ENCODE measurements at regions not wholly inside any gene's neighbourhood (a gene's known extent, or its start where the extent isn't known, plus 50 kb on each side); places are given as distances from the start of the nearest gene placed in this dataset.

DNA sequence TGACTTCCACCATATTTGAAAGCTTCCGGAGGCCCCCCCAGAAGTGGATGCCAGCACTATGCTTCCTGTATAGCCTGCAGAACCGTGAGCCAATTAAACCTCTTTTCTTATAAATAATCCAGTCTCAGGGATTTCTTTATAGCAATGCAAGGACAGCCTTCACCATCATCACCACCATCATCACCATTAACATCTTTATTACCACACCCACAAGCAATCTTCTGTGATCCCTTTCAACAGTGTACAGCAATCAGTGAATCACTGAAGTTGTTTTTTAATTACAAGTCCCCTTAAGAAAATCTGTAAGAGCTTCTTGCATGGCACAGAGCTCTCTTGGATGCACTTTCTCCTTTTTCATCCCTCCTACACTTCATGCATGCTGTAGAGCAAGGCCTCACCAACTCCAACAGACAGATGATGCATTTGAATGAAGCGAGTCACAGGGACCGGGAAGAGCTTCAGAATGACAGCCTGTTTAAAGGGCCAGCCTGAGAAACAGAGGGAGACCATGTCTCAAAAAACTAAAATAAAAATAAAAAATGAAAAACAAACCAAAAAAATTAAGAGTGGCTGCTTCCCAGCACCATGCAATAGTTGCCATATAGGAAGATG lies 83.6 kb upstream of the VASH1 start:
- H3K4me1 ChIP-seq = no peaks in the 10 kb centered on the region
- no peak overlapping the region for H3K27ac ChIP-seq
- intact Hi-C loops (cut with DNase I) = no loop called here
- no peaks in the 10 kb centered on the region for H3K27me3 ChIP-seq
- ATAC-seq (no peak), DNase-seq (no peak)
- H3K9me3 ChIP-seq = peaks cover 11% of the 10 kb centered on the region
- H3K4me3 ChIP-seq = no peak overlapping the region
- H3K36me3 ChIP-seq = no peaks in the 10 kb centered on the region
- TF ChIP-seq, protein P1, sequence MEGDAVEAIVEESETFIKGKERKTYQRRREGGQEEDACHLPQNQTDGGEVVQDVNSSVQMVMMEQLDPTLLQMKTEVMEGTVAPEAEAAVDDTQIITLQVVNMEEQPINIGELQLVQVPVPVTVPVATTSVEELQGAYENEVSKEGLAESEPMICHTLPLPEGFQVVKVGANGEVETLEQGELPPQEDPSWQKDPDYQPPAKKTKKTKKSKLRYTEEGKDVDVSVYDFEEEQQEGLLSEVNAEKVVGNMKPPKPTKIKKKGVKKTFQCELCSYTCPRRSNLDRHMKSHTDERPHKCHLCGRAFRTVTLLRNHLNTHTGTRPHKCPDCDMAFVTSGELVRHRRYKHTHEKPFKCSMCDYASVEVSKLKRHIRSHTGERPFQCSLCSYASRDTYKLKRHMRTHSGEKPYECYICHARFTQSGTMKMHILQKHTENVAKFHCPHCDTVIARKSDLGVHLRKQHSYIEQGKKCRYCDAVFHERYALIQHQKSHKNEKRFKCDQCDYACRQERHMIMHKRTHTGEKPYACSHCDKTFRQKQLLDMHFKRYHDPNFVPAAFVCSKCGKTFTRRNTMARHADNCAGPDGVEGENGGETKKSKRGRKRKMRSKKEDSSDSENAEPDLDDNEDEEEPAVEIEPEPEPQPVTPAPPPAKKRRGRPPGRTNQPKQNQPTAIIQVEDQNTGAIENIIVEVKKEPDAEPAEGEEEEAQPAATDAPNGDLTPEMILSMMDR (IDR thresholded peaks at IDR 0.05) = no peak

DNA sequence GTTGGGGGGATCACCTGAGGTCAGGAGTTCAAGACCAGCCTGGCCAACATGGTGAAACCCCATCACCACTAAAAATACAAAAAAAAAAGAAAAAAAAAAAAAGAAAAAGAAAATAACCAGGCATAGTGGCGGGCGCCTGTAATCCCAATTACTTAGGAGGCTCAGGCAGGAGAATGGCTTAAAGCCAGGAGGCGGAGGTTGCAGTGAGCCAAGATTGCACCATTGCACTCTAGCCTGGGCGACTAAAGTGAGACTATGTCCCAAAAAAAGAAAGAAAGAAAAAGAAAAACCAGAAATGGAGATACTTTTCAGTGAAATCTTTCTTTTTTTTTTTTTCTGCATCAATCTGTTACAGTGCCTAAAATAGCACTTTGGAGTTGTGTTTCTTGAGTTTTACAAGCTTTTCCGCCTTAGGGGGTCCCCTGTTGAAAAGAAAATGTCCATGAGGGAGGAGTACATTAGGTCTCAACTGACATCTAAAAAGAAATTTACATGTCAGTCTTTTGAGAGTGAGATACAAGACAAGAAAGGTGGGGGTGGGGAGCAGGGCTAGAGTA lies 82.9 kb upstream of the VASH1 start:
- ATAC-seq (no peak), DNase-seq (no peak)
- intact Hi-C loops (cut with DNase I) = no loop called here
- no peaks in the 10 kb centered on the region for H3K27me3 ChIP-seq
- TF ChIP-seq, protein P1 (IDR thresholded peaks at IDR 0.05) = no peak
- H3K36me3 ChIP-seq = no peaks in the 10 kb centered on the region
- peaks cover 13% of the 10 kb centered on the region for H3K9me3 ChIP-seq
- no peaks in the 10 kb centered on the region for H3K4me1 ChIP-seq
- H3K27ac ChIP-seq = no peak overlapping the region
- no peak overlapping the region for H3K4me3 ChIP-seq

DNA sequence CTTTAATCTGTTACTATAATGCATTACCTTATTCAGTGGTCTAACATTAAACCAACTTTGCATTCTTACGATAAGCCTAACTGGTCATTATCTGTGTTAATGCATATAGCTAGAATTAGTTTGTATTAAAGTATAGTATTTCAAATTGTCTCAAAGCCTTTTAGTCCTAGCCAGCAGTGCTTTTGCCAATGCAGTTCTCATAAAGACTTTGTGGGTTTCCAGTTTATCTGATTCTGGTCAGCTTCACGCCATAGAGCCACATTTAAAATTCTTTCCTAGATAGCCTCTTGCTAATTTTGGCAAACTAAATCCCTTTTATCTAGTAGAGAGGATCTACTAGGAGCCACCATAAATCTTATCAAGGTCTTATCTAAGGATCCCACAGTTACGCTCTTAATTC lies 78.9 kb upstream of the VASH1 start:
- H3K27me3 ChIP-seq = no peaks in the 10 kb centered on the region
- peaks cover 13% of the 10 kb centered on the region for H3K9me3 ChIP-seq
- TF ChIP-seq, protein P1 (IDR thresholded peaks at IDR 0.05) = no peak
- no peaks in the 10 kb centered on the region for H3K4me1 ChIP-seq
- intact Hi-C loops (cut with DNase I) = no loop called here
- DNase-seq (no peak), ATAC-seq (no peak)
- H3K27ac ChIP-seq = no peak overlapping the region
- no peak overlapping the region for H3K4me3 ChIP-seq
- H3K36me3 ChIP-seq = no peaks in the 10 kb centered on the region

DNA sequence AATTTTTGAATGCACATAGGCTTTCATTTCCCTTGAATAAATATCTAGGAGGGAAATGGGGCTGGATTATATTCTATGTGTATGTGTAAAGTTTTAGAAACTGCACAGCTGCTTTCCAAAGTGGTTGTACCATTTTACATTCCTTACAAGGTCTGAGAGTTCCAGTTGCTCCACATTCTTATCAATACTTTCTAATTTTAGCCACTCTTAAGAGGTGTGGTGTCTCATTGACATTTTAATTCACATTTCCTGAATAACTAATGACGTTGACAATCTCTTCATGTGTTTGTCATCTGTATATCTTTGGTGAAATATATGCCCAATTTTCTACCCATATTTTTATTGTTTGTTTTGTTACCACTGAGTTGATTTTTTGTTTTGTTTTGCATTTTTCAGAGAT lies 74.6 kb upstream of the VASH1 start:
- TF ChIP-seq, protein P1 (IDR thresholded peaks at IDR 0.05) = no peak

DNA sequence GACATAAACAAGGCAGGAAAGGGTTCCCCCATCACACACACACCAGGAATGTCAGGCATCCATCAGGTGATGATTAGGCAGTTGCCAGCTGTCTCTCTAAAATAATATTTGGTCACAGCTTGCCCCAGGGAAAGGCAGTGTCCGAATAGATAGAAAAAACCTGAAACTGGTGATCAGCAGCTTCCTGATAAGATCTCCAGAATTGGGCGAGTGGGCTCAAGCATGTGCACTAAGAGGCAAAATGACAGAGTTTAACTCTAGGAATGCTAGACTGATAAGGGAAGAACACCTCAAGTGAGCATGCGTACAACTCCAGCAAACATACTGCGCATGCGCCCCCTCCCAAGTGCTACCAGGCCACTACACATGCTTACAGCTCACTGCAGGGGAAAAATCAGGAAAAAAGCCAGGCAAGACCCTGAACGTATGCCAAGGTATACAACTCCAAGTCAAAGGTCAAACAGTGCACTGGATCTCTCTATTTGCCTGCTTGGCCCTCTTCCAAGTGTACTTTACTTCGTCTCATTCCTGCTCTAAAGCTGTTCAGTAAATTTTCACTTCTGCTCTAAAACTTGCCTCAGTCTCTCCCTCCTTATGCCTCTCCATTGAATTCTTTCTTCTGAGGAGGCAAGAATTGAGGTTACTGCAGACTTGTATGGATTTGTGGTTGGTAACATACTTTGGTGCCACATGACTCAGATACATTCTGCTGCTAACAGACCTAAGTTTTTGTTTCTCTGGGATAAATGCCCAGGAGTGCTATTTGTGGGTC lies 73.5 kb upstream of the VASH1 start:
- intact Hi-C loops (cut with DNase I) = no loop called here
- H3K4me3 ChIP-seq = no peak overlapping the region
- no peak overlapping the region for H3K27ac ChIP-seq
- no peaks in the 10 kb centered on the region for H3K4me1 ChIP-seq
- H3K36me3 ChIP-seq = no peaks in the 10 kb centered on the region
- TF ChIP-seq, protein P1 (IDR thresholded peaks at IDR 0.05) = no peak
- peaks cover 13% of the 10 kb centered on the region for H3K9me3 ChIP-seq
- H3K27me3 ChIP-seq = no peaks in the 10 kb centered on the region
- no peak for DNase-seq
- ATAC-seq = no peak

More for the DNA sequence above, 74.6 kb upstream of the VASH1 start:
- DNase-seq (no peak), ATAC-seq (no peak)
- H3K9me3 ChIP-seq = peaks cover 24% of the 10 kb centered on the region
- H3K4me1 ChIP-seq = no peaks in the 10 kb centered on the region
- no peak overlapping the region for H3K4me3 ChIP-seq
- H3K27ac ChIP-seq = no peak overlapping the region
- H3K27me3 ChIP-seq = no peaks in the 10 kb centered on the region
- H3K36me3 ChIP-seq = no peaks in the 10 kb centered on the region
- intact Hi-C loops (cut with DNase I) = no loop called here
